Neural cell (in vitro differentiated cells): ENCODE measurements at regions not wholly inside any gene's neighbourhood (a gene's known extent, or its start where the extent isn't known, plus 50 kb on each side); places are given as distances from the start of the nearest gene placed in this dataset.

ENCODE experiments used
- H2AFZ ChIP-seq: fragments of 200-600, 300-800 bp; sonication (generic), shearing (Covaris generic); 2 replicates; pipeline ENCODE4 v1.6.0; 2014; ENCODE audit warnings: low read depth, mild to moderate bottlenecking, antibody characterized with exemption, low read length, moderate library complexity
- H3F3A ChIP-seq: fragments of 200-600 bp; shearing (Covaris generic); 2 replicates; pipeline ENCODE4 v1.6.1; 2016; ENCODE audit warnings: mild to moderate bottlenecking, moderate library complexity, mixed read lengths, antibody characterized with exemption, low read length; ENCODE audit not compliant: insufficient read depth, poor library complexity, severe bottlenecking
- H3K27ac ChIP-seq: fragments of 200-600, 300-800 bp; sonication (generic), shearing (Covaris generic); 2 replicates; pipeline ENCODE4 v1.5.1; 2014; ENCODE audit warnings: mild to moderate bottlenecking, low read length, moderate library complexity
- H3K27me3 ChIP-seq: fragments of 300-800, 200-600 bp; sonication (generic), shearing (Covaris generic); 2 replicates; pipeline ENCODE4 v1.6.0; 2014; ENCODE audit warnings: mild to moderate bottlenecking, low read depth, low read length, moderate library complexity; ENCODE audit not compliant: insufficient read depth
- H3K36me3 ChIP-seq: fragments of 300-800, 200-600 bp; sonication (generic), shearing (Covaris generic); 2 replicates; pipeline ENCODE4 v1.5.1; 2014; ENCODE audit warnings: mild to moderate bottlenecking, antibody characterized with exemption, low read length, moderate library complexity; ENCODE audit not compliant: insufficient read depth
- H3K4me2 ChIP-seq: fragments of 300-800, 200-600 bp; sonication (generic), shearing (Covaris generic); 2 replicates; pipeline ENCODE4 v1.6.0; 2014; ENCODE audit warnings: mild to moderate bottlenecking, low read length
- H3K4me3 ChIP-seq: fragments of 300-800, 200-600 bp; sonication (generic), shearing (Covaris generic); 2 replicates; pipeline ENCODE4 v1.5.1; 2014; ENCODE audit warnings: mild to moderate bottlenecking, low read length, moderate library complexity
- H3K79me2 ChIP-seq: fragments of 200-600 bp; shearing (Covaris generic); replicated peaks from 2 replicates; pipeline ENCODE4 v1.6.0; 2014; ENCODE audit warnings: mild to moderate bottlenecking, low read length, moderate library complexity; ENCODE audit not compliant: insufficient read depth
- H3K9ac ChIP-seq: fragments of 300-800, 200-600 bp; sonication (generic), shearing (Covaris generic); 2 replicates; pipeline ENCODE4 v1.6.1; 2016; ENCODE audit warnings: mild to moderate bottlenecking, low read length, mixed read lengths
- H3K9me2 ChIP-seq: fragments of 200-600 bp; shearing (Covaris generic); 2 replicates; pipeline ENCODE4 v1.6.1; 2016; ENCODE audit warnings: mild to moderate bottlenecking, low read length, mixed read lengths; ENCODE audit not compliant: insufficient read depth
- H3K9me3 ChIP-seq: fragments of 200-600, 300-800 bp; sonication (generic), shearing (Covaris generic); 2 replicates; pipeline ENCODE4 v1.6.1; 2016; ENCODE audit warnings: mild to moderate bottlenecking, mixed run types, low read length, moderate library complexity, mixed read lengths
- H4K20me1 ChIP-seq: fragments of 200-600 bp; shearing (Covaris generic); 2 replicates; pipeline ENCODE4 v1.6.1; 2016; ENCODE audit warnings: mild to moderate bottlenecking, mixed run types; ENCODE audit not compliant: insufficient read depth
- CTCF ChIP-seq: fragments of 450-650 bp; IDR thresholded peaks from 2 replicates; pipeline ENCODE4 v1.5.1; 2014; ENCODE audit warnings: antibody characterized with exemption, mild to moderate bottlenecking, moderate library complexity; ENCODE audit not compliant: poor library complexity, severe bottlenecking
- EP300 ChIP-seq: fragments of 450-650 bp; conservative IDR thresholded peaks from 2 replicates; pipeline ENCODE4 v1.6.1; 2014; ENCODE audit warnings: antibody characterized with exemption, mild to moderate bottlenecking, moderate library complexity; ENCODE audit not compliant: poor library complexity, severe bottlenecking
- EZH2 ChIP-seq: fragments of 200-600, 300-800 bp; shearing (Covaris generic), sonication (generic); IDR thresholded peaks from 2 replicates; pipeline ENCODE4 v1.6.1; 2014; ENCODE audit warnings: antibody characterized with exemption, low read length, borderline replicate concordance, mild to moderate bottlenecking; ENCODE audit not compliant: insufficient read depth, poor library complexity, severe bottlenecking
- MXI1 ChIP-seq: fragments of 450-650 bp; conservative IDR thresholded peaks from 2 replicates; pipeline ENCODE4 v1.6.1; 2014; ENCODE audit warnings: antibody characterized with exemption, mild to moderate bottlenecking; ENCODE audit not compliant: poor library complexity, severe bottlenecking
- POLR2AphosphoS5 ChIP-seq: IDR thresholded peaks from 2 replicates; pipeline ENCODE4 v1.6.1; 2012
- RAD21 ChIP-seq: fragments of 450-650 bp; conservative IDR thresholded peaks from 2 replicates; pipeline ENCODE4 v1.6.1; 2014; ENCODE audit warnings: antibody characterized with exemption, mild to moderate bottlenecking, moderate library complexity
- REST ChIP-seq: IDR thresholded peaks from 2 replicates; pipeline ENCODE4 v1.6.1; 2012; ENCODE audit warnings: borderline replicate concordance
- SMC3 ChIP-seq: fragments of 450-650 bp; conservative IDR thresholded peaks from 2 replicates; pipeline ENCODE4 v1.6.1; 2014; ENCODE audit warnings: antibody characterized with exemption, mild to moderate bottlenecking, moderate library complexity; ENCODE audit not compliant: poor library complexity
- TAF1 ChIP-seq: IDR thresholded peaks from 2 replicates; pipeline ENCODE4 v1.6.1; 2012; ENCODE audit warnings: low read depth

DNA sequence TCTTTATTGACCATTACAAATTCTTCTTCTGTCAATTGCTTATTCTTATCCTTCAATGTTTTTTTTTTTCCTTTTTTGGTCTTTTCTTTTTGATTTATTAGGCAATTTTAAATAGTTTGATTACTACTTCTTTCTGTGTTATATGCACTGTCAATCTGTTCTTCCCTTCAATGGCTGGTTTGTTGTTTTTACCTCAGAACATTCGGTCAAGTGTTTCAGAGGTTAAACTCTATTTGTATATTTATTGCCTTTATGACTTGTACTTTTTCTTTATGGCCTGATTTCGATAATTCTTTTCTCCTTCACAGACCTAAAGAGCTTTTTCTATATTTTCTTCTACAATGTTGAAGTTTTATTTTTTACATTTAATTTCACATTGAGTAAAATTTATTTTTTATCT is 171.5 kb upstream of the AKR1E2 start:
- H3K9ac ChIP-seq, result no peak overlapping the region

GRCh38 chr10:4653160-4653559 is 172.8 kb upstream of the AKR1E2 start:
- no peak overlapping the region for H3K27ac ChIP-seq
- H3K79me2 ChIP-seq, result no peaks in the 10 kb centered on the region
- H3K36me3 ChIP-seq, result no peaks in the 10 kb centered on the region
- H3K9me2 ChIP-seq, result no peaks in the 10 kb centered on the region
- no peaks in the 10 kb centered on the region for H3K9me3 ChIP-seq
- no peaks in the 10 kb centered on the region for H3K27me3 ChIP-seq
- peaks cover 6% of the 10 kb centered on the region for H3F3A ChIP-seq
- no peaks in the 10 kb centered on the region for H4K20me1 ChIP-seq
- no peak for TF ChIP-seq CTCF
- TF ChIP-seq POLR2AphosphoS5, result no peak
- H3K4me2 ChIP-seq, result no peak overlapping the region
- no peak overlapping the region for H3K9ac ChIP-seq
- no peak overlapping the region for H3K4me3 ChIP-seq
- H2AFZ ChIP-seq, result no peak overlapping the region

More for the DNA sequence above, 171.5 kb upstream of the AKR1E2 start:
- H2AFZ ChIP-seq, result no peak overlapping the region
- TF ChIP-seq EZH2 (no peak), RAD21 (no peak), TAF1 (no peak), POLR2AphosphoS5 (no peak), SMC3 (no peak), CTCF (no peak), REST (no peak), MXI1 (no peak), EP300 (no peak)
- H3K27ac ChIP-seq, result no peak overlapping the region
- H3K9me2 ChIP-seq, result no peaks in the 10 kb centered on the region
- H3K79me2 ChIP-seq, result no peaks in the 10 kb centered on the region
- H3K9me3 ChIP-seq, result no peaks in the 10 kb centered on the region
- no peak overlapping the region for H3K4me2 ChIP-seq
- H3K4me3 ChIP-seq, result no peak overlapping the region
- peaks cover 6% of the 10 kb centered on the region for H3F3A ChIP-seq
- no peaks in the 10 kb centered on the region for H3K36me3 ChIP-seq
- H4K20me1 ChIP-seq, result no peaks in the 10 kb centered on the region
- no peaks in the 10 kb centered on the region for H3K27me3 ChIP-seq
